Retina (tissue), 1 donor: ENCODE measurements at regions not wholly inside any gene's neighbourhood (a gene's known extent, or its start where the extent isn't known, plus 50 kb on each side); places are given as distances from the start of the nearest gene placed in this dataset.

Experiments
- DNase-seq: peaks from one replicate; pipeline ENCODE4 v3.0.0-alpha.2; 2016

DNA sequence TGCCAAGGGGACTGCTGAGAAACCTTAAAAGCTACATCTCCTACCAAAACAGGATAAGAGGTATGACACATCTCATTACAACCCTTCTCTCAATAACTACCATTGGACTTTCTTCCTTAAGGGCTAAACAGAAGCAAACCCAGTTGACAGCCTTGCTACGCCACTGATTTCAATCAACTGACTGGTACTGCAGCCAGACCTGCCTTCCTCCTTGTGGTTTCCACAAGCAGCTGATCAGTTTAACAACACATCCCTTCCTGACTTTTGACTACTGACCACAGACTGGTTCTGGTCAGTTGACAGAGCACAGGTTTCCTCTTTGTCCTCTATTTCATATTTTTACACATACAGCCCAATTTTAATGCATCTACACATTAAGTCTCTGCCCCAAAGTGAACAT, 108.8 kb downstream of the ADAMTS1 start:
- DNase-seq, result no peak

DNA sequence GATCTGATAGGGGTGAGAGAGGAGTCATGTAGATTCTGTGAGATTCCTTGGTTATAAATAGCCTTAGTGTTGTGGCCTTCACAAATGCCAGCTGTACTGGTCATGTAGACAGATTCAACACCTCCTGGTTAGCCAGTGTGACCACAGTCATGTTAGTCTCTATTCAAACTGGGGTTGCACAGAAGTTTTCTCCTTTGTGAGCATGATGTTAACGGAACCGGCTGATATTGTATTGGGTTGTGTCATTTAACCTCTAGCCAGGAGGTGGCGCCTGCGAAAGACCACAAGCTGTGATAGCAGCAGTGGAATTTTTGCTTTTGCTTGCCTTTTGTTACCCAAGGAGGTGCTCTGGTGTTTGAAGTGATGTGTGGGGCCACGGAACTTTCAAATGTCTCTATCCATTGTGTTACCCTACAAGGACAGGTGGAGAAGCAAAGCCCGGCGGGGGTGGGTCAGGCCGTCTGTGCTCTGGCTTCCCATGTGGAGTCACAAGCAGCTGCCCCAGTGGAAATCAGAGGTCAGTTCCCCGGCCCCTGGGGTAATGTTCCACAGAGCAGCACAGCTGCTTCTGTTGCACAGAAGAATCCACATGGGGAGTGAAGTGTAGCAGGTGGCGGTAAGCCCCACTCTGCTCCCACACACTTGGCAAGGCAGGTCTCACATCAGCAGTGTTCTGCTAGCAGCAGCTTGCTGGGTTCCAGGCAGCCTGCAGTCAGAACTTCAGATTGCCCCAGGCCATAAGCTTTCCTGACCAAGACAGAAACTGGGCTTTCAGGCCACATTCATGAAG, 112.6 kb downstream of the ADAMTS1 start:
- DNase-seq, result peak; percentile 53

DNA sequence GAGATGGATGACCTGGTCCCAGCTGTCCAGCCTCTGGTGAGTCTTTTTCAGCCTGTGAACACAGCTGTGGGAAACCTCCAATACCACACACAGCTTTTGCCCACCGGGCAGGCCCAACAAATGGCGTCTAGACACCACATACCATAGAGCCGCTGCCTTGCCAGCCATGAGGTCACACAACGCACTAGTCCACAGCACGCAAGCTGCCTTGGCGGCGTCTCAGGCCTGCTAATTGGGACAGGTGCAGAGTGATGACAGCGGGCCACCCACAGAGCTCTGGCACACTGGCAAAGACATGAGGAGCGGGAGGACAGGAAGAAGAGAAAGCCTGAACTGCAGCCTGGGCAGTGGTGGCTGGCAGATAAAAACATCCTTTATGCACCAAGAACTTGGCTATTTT, 125.5 kb downstream of the ADAMTS1 start:
- peak; percentile 11 for DNase-seq

DNA sequence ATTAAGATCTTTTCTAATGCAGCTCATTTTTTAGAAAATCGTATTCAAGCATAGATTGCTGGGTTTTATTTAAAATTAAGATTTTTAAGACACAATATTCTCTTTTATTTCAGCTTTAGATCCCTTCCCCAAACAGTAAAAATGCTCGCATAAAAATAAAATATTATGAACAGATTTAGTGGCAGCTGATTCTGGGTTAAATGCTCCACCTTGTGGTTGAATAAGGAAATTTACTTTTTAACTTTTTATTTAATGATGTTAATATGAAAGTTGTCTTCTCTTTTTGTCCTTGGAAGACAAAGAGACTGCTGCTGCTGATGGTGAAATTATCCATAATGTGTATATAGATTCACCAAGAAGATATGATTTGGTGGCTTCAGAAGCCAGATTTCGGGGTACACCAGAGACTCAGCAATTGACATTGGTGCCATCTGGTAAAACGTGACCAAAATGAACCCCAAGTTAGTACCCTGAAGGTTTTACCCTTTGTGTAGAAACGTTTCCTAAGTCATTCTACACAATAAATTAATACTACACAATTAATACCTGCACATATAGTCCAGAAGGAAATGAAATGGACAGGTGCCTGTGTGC, 128.0 kb downstream of the ADAMTS1 start:
- peak; percentile 36 for DNase-seq

DNA sequence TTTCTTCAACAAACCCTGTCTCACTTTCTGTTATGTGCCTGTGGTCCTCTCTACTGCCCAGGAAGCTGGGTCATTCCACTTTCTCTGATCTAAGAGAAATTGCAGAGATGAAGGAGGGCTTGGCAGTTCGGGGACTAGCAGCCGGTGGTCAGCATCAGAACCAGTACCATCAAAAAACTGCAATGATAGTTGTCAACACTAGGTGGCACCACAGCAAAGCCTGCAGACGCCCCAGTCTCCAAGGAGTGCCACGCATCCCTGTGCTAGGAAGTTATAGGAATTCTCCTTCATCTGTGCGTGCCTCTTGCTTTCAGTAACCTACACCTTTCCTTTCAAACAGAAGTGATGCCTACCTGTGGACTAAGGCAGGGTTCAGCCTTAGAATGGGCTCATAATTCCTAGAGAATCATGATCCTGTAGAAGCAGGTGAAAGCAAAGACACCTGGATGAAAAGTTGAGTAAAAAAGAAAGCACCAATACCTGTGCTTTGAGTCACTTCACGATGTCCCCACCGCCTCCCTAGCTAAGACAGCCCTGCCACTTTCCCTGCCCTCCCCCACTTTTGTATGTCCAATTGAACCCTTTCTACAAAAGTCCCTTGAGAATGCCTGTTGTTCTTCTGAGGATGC, 129.2 kb downstream of the ADAMTS1 start:
- DNase-seq, result peak; percentile 72

DNA sequence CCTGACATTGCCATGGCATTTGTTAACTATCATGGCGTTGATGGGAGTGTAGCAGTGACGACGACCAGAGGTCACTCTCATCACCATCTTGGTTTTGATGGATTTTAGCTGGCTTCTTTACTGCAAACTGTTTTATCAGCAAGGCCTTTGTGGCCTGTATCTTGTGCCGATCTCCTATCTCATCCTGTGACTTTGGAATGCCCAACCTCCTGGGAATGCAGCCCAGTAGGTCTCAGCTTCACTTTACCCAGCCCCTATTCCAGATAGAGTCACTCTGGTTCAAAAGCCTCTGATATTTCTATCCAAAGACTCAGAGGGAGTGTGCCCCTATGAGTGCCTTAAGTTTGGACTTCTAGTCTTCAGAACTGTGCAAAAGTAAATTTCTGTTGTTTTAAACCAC, 130.1 kb downstream of the ADAMTS1 start:
- no peak for DNase-seq

DNA sequence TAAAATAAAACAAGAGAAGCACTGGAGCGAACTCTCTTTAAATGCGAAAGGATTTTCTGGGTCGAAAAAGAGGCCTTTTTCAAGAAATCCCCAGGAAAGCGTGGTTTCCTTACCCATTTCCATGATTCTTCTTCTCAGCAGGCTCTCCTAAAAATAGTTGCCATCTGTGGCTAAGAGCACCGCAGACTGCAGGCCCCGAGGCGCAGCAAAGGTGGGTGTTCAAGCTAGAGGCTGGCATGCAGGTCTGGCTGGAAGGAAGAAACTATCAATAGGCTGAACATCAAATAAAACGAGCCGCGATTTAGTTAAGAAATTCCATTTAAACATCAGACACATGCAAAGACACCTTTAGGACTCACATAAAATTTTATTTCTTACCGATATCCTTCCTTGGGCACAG, 135.1 kb downstream of the ADAMTS1 start:
- no peak for DNase-seq

DNA sequence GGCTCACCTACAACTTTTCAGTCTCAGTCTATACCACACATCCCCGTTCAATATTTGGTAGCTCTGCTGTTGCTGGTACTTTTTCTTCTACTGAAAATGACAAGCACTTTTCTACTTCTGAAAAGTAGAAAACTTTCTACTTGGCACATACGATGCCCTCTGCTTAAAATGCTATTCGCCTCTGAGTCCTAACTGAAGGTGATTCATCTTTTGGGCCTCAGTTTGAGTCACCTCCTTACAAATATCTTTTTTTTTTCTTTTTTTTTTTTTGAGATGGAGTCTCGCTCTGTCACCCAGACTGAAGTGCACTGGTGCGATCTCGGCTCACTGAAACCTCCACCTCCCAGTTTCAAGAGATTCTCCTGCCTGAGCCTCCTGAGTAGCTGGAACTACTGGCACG, 136.0 kb upstream of the CYYR1 start:
- no peak for DNase-seq

DNA sequence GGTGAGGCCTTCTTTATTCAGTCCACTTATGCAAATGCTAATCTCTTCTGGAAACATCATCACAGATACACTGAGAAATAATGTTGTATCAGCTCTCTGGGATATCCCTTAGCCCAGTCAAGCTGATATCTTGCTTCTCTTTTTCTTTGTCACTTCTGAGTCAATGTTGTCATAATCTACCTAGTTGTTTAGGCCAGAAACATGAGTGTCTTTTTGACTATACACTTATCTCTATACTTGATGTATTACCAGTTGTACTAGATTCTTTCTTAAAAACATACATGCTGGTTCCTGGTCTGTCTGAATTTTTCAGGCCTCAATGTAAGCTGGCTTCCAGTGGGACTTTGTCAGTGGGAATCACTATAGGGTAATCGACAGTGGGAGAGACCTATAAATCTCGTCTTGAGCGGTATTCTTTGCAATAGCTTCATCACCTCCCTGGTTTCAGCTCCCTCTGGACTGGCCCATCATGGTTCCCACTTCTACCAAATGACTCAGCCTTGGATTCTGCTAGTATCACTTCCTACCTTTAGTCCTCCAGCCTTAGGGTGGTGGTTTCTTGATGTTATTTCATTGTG, 135.2 kb upstream of the CYYR1 start:
- DNase-seq, result no peak

DNA sequence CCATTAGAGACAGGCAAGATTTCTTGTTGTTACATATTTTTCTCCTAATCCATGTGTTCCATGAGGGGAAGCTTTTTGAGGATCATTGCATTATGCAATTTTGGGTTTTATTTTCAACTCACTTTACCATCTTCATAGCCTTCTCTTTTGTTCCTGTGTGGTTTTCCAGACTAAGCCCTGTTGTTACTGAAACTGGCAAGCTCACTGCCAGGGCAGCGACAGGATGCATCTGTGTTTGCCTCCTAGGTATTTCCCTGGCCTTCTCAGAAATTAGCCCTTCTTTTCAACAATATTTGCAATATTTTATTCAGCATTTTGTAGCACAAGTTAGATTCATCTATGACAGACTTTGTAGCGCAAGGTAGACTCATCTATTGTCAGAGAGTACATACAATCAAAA, 134.2 kb upstream of the CYYR1 start:
- DNase-seq, result no peak

DNA sequence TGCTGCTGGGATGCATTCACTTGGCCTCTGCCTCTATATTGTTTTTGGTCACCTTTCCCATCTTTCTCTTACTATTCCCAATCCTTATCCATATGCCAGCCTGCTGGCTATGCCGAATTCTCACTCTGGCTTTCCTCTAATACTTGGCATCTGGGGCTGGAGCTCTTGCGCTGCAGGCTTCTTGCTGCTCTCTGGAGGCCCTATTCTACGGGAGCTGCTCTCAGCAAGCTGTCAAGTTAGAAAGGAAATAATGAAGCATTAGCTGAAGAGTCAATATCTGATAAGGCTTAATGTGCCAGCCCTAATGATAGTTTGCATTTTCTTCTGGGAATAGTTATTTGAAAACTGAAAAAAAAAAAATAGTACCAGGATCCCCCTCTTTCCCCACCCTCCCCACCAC, 125.3 kb upstream of the CYYR1 start:
- DNase-seq, result no peak

DNA sequence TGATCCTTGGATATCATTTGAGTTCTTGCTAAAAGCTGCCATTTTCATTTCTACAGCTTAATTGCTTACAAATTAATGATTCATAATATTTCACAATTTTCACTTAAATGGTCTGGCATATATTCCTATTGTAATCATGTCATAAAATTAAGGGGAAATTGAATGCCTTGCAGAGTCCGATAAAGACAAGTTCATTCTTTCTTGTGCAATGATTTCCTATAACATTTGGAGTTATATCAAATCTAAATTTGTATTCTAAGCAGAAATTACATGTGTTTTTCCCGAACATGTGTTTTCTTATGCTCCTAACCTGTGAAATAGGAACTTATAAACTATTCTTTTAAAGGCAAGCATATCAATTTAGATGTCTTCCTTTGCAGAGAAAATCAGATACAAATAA, 118.3 kb upstream of the CYYR1 start:
- no peak for DNase-seq

DNA sequence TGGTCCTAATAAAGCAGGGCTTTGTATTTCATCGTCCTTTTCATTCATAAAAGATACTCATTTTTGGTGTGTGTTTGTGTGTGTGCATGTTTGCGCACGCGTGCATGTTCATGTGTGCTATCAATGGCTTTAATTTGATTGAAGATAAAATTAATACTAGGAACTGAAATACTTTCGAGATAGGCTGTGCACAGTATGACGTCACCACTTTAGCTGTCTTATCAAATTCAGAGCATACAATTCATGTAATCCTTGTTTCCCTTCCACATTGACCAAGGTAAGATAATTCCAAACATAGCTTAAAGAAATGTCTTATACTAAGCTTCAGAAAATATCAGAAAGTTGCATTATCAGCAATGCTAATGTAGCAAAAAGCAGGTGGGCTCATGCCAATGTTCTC, 113.6 kb upstream of the CYYR1 start:
- DNase-seq, result no peak

DNA sequence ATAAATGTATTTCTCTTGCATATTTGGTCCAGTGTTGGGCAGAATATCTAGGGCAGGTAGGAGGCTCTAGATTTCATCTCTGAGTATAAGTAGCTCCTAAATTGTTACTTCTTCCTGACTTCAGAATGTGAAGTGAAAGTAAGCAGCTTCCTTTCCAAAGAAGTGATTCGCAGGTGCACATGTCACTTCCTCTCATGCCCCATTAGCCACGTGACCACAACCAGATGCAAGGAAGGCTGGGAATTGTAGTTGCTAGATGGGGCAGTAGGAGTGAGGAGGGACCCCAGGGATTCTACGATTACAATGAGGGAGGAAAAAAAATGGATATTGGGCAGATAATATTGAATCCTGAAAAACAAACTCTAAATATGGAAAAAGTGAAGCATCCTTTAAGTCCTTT, 113.2 kb upstream of the CYYR1 start:
- DNase-seq, result no peak

DNA sequence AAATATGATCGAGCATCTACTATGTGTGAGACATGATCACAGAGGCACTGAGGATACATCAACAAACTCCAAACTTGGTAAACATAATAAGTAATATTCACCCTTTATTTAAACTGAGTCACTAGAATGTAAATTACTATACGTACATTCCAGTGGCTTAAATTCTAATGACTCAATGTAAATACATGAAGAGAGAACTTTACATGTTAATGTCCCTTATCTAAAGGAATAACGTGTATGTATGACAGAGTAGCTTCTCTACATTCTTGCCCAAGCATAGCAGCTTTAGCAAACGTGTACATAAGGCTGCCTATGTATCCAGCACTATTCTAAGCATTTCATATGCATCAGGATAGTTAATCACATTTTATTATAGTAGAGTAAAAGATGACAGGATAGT, 111.8 kb upstream of the CYYR1 start:
- no peak for DNase-seq

DNA sequence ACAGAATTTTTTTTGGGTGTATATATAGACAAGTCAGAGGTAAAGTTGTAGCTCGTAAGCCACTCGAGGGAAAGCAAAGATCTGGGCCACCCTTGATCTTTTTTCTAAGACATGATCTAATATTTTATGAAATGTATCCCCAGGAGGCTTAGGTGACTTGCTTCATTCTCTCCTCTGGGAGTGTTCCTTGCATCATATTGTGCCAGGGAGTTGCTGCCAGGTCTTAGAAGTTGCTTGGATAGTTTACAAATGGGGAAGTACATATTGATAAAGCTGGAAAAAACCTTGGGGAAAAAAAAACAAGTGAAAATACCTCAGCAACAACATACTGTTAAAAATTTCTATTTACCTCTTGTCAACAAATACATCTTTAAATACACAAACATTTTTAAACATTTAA, 110.9 kb upstream of the CYYR1 start:
- no peak for DNase-seq

DNA sequence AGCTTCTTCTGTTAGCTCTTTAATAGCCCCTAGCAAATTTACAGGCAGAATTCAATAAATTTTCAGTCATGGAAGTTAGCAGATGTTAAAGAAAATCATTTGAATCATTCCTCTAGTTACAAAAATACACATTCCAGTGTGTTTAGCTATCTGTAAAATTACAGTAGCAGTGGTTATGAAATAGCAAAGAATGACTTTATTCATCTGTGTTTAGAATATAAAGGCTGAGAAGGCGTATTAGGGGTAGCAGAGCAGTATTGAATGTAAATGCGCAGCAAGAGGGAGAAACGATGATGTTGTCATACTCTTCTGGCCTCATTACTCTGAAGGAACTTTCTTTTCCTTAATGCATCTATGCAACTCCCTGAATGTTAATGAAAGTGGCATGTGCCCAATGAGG, 106.2 kb upstream of the CYYR1 start:
- DNase-seq, result no peak

DNA sequence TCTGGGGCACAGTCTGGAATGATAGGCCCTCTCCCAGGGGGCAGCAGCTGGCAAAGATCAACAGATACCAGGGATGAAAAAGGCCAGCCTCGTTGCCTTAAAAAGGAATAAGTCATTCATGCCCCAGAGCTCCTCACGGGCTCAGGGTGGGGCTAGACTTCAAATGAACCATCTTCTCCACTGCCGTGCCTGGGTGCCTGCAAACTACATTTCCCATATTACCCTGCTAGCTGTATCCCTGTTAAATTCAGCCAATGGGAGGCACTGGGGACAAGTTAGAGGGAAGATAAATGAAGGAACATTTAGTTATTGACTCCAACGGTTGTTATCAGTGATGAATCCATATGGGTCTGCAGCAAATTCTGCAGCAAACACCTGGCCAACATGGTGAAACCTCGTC, 101.2 kb upstream of the CYYR1 start:
- no peak for DNase-seq

DNA sequence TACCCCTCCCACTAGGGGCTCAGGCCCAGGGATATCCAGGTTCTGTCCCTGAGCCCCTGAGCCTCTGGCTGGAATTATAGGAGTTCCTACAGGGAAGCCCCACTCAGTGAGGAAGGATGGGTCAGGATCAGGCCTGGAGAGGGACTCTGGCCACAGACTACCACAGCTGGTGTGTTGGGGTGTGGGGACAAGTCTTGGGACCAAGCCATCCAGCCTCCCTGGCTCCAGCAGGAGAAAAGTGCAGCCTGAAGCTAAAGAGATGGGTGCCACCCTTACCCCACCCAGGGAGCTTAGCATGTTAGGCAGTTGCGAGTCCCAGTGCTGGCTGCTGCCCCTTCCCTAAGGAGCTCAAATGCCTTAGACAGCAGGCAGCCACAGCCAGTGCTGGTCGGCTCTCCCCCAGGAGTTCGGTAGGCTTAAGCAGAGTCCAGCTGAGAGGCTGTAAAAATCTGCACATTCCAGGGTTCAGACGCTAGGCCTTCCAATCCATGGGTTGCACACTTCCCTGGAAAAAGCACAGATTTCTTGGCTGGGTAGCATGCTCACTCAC, 96.2 kb upstream of the CYYR1 start:
- no peak for DNase-seq

DNA sequence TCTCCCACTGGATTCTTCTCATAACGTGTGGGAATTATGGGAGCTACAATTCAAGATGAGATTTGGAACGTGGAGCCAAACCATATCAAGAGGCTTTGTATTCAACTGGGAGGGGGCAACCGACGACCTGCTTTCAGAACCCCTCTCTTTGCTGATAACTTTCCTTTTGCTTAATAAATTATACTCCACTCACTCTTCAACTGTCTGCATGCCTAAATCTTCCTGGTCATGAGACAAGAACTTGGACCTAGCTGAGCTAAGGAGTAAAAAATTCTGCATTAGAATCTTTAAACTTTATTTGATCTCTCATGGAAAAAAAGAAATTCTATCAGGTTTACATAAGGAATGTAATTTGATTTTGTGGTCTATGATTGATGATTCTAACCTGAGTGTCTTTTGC, 86.7 kb upstream of the CYYR1 start:
- DNase-seq, result no peak

DNA sequence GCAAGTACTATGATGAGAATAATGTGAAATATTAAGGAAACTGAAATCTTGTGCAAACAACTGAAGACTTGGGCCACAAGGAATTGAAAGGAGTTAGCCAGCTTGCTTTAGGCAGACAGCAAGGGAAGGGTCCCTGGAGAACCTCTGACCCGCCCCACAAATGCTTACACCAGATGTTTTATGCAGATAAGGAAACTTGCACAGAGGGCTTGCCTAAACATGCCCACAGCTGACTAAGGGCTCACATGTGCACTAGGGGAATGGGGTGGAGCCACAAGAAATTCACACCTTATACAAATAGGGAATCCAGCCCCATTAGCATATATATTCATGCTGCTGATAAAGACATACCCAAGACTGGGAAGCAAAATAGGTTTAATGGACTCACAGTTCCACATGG, 86.1 kb upstream of the CYYR1 start:
- no peak for DNase-seq

DNA sequence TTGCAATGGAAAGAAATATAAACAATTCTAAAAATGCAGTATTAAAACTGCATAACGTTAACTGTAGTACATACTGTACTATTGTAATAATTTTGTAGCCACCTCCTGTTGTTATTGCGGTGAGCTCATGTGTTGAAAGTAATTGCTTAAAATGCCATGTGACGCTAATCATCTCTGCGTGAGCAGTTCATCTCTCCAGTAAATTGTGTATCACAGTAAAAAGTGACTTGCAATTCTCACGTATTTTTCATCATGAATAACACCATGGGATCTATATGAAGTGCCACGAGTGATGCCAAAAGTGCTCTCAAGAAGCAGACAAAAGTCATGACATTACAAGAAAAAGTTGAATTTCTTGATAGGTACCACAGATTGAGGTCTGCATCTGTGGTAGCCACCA, 82.4 kb upstream of the CYYR1 start:
- DNase-seq, result no peak

DNA sequence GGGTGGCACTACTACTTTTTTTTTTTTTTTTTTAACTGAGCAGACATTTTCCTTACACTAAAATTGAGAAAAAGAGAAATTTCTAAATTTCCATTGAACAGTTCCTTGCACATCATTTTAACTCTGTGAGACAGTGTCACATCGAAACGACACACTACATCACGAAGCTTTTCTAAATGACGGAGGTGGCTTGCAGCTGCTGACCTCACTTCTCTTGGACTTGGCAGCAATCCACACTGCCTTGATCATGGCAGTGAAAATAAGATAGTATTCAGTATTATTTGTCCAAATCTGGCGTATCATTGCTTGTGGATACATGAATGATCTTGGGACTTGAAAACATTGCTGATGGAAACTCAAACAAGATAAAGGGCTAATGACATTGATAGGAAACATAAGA, 80.3 kb upstream of the CYYR1 start:
- peak; percentile 11 for DNase-seq

DNA sequence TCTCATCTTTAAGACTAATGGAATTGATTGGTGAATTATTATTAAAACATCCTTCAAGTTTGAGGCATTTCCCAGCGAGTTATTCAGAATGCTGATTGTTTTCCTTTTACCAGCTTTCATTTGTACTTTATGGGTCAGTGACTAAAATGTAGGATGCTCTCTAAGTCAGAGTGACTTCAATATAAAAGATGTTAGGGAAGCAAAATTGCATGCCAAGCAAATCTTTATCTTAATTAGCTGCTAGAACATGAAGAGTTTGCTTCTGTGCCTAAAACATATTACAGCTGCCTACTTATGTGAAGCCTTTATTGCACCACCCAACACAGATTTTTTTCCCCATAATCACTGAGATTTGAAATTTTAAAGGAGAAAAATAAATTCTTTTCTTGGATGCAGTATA, 79.8 kb upstream of the CYYR1 start:
- DNase-seq, result peak; percentile 10
